Endothelial cell of umbilical vein (primary cell): ENCODE measurements at regions not wholly inside any gene's neighbourhood (a gene's known extent, or its start where the extent isn't known, plus 50 kb on each side); places are given as distances from the start of the nearest gene placed in this dataset.

ENCODE experiments used
- EZH2 ChIP-seq: IDR thresholded peaks from 2 replicates; pipeline ENCODE4 v1.6.1; 2012; ENCODE audit warnings: borderline replicate concordance, low read depth, mild to moderate bottlenecking, moderate library complexity, low read length, inconsistent platforms; ENCODE audit not compliant: severe bottlenecking
- GATA2 ChIP-seq: IDR thresholded peaks from 2 replicates; pipeline ENCODE4 v1.7.0; 2011; ENCODE audit warnings: low read depth, mild to moderate bottlenecking, moderate library complexity, mixed read lengths, low read length; ENCODE audit not compliant: insufficient read length, insufficient read depth
- JUN ChIP-seq: IDR thresholded peaks from 2 replicates; pipeline ENCODE4 v1.6.1; 2011; ENCODE audit warnings: borderline replicate concordance, low read depth; ENCODE audit not compliant: insufficient read length, insufficient read depth
- POLR2A ChIP-seq: IDR thresholded peaks from 2 replicates; pipeline ENCODE4 v1.6.1; 2012; ENCODE audit warnings: low read depth, mild to moderate bottlenecking, control low read depth, low read length
- POLR2AphosphoS5 ChIP-seq: IDR thresholded peaks from 2 replicates; pipeline ENCODE4 v1.6.1; 2012; ENCODE audit warnings: low read depth, mild to moderate bottlenecking, control low read depth, low read length, moderate library complexity; ENCODE audit not compliant: insufficient read depth
- TF ChIP-seq, protein P1 (sequence below), 2 donors: IDR thresholded peaks; 1 replicate in 1 of 2; 2 replicates in 1 of 2; pipeline ENCODE4 v1.5.1; 2011; ENCODE audit warnings: low read length in 2 of 2, mild to moderate bottlenecking in 2 of 2, moderate library complexity in 2 of 2, control low read depth in 1 of 2, inconsistent platforms in 1 of 2, low read depth in 1 of 2; ENCODE audit not compliant: insufficient read depth in 1 of 2; ENCODE audit errors: extremely low read depth in 1 of 2

GRCh38 chr6:25175681-25176080 is 103.5 kb upstream of the CARMIL1 start:
- TF ChIP-seq POLR2A (no peak), EZH2 (no peak), POLR2AphosphoS5 (no peak), GATA2 (no peak), JUN (no peak)
- TF ChIP-seq, protein P1, sequence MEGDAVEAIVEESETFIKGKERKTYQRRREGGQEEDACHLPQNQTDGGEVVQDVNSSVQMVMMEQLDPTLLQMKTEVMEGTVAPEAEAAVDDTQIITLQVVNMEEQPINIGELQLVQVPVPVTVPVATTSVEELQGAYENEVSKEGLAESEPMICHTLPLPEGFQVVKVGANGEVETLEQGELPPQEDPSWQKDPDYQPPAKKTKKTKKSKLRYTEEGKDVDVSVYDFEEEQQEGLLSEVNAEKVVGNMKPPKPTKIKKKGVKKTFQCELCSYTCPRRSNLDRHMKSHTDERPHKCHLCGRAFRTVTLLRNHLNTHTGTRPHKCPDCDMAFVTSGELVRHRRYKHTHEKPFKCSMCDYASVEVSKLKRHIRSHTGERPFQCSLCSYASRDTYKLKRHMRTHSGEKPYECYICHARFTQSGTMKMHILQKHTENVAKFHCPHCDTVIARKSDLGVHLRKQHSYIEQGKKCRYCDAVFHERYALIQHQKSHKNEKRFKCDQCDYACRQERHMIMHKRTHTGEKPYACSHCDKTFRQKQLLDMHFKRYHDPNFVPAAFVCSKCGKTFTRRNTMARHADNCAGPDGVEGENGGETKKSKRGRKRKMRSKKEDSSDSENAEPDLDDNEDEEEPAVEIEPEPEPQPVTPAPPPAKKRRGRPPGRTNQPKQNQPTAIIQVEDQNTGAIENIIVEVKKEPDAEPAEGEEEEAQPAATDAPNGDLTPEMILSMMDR (IDR thresholded peaks at IDR 0.05; ENCODE audit: extremely low read depth in 1 of 2, insufficient read depth in 1 of 2, low read depth in 1 of 2, low read length in 2 of 2) = no peak
